ENCODE measurements at regions not wholly inside any gene's neighbourhood (a gene's known extent, or its start where the extent isn't known, plus 50 kb on each side); places are given as distances from the start of the nearest gene placed in this dataset.

DNA sequence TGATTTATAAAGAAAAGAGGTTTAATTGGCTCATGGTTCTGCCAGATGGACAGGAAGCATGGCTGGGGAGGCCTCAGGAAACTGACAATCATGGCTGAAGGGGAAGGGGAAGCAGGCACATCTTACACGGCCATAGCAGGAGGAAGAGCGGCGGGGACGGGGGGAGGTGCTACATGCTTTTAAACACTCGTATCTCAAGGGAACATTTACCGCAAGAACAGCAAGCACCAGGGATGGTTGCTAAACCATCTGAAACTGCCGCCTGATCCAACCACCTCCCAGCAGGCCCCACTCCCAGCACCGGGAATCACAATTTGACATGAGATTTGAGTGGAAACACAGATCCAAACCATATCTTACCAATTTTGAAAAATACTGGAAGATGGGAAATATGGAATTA is 362.8 kb downstream of the FBXO15 start:
- peak; percentile 3 for DNase-seq

DNA sequence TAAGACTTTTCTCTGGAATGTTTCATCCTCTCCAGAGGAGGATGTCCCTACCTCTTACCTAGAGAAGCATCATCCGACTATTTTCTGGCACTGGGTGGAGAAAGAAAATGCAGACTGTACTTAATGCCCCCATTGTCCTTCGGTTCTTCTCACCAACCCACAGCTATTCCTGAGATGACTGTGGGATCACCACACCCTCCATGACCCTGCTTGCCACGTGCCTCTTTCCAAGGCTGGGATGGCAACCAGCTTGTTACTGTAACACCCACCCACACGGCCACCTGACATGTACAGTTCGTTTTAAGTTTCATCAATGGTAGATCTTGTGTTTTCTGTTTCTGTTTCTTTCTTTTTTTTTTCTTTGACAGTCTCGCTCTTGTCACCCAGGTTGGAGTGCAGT is 365.2 kb downstream of the FBXO15 start:
- no peak for DNase-seq

DNA sequence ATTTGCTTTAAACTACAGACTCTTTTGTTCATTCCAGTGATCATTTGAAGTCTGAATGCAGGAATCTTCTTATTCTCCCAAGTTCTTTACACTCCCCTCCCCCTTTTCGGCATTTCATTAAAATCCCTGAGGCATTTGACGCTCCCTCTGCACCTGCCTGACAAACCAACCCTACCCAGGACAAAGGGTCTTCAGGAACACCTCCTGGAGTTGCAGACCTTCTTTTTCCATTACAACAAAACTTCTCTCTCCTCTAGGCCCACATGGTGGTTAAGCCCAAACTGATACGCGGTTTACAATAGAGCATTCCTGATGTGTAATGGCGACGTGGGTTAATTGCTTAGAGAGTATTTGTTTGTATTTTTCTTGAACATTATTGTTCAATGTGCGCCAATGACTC is 367.4 kb downstream of the FBXO15 start:
- DNase-seq, result no peak

DNA sequence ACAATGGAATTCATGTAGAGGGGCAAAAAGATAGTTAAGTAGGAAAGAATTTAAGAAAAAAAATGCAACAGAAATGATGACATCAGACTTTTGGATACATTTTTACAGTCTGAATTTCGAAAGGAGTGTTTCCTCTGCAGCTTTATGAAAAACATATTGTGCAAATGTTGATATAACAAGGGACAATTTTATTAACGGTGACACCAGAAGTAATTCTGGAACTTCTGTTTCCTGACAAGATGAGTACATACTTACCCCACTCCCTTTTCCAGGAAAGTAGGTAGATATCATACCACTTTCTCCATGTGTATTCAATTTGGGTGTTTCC is 369.6 kb downstream of the FBXO15 start:
- DNase-seq, result no peak

DNA sequence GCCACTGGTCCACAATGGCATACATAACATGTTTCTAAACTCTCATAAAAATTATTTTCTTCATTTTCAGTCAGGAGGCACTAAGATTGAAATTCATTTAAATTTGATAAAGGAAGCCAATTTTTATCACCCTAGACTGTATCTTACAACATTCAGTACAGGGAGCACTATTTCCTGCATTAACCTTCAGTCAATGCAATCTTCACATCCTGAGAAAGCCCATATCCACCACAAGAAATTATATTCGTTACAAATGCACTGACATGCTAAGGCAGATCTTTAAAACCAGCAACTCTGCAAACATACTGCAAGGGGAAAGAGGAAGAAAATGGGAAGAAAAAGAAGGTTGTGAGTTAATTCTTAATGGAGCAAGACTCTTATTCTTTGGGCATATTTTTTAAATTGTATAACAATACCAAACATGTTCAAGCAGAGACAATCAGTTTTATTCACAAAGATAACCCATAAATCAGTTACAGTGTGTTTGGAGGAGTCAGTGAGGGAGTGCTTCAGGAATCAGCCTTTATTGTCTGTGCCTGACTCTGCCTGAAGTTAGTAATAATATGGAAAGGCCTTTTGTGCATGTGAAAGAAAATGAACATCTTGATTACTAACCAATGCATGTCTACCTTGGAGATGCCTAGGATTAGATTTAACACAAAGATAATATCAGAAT is 370.1 kb downstream of the FBXO15 start:
- no peak for DNase-seq

DNA sequence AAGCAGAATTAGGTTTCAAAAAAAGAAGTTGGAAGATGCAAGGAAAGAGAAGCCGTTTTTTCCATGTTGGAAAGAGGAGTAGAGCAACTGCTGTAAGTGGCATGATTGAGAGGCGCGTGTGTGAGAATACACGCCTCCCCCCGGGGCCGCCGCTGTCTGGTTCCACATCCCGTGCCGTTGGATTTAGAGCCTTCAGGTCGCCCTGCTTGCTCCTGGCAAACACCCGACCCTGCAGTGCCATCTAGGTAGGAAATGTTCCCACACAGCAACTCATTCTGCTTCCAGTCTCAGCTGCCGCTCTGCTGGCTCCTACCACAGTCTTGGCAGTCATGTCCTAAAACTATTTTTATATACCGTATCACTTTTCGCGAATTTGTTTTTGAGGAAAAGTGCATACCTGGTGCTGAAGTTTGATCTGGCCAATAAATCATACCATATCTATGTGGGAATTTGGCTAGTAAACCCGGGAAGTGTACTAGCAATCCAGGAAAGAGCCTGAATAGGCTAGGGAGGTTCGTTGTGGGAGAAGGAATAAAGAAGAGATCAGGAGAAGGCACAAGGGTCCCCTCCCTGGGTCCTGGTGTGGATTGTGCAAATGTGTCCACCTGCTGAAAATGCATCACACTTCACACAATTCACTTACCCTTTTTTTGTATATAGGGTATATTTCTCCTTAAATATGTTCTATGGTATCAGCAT is 372.7 kb downstream of the FBXO15 start:
- no peak for DNase-seq

DNA sequence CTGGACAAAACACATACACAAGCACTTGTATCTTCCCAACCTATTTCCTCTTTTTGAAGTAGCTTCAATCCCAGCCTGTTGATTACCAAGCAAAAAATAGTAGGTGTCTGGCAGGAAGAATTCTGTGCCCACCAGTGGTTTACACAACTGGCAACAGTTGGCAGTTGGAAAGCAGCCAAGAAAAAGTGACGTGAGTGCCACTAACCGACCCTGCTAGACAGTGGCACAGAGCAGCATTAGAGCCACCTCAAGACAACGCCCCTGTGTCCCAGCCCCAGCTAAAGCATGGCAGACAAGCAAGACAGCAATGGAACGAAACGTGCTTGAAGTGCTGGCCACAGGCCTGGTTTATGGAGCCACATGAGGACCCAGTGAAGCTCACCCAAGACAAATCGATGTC is 379.6 kb downstream of the FBXO15 start:
- no peak for DNase-seq

DNA sequence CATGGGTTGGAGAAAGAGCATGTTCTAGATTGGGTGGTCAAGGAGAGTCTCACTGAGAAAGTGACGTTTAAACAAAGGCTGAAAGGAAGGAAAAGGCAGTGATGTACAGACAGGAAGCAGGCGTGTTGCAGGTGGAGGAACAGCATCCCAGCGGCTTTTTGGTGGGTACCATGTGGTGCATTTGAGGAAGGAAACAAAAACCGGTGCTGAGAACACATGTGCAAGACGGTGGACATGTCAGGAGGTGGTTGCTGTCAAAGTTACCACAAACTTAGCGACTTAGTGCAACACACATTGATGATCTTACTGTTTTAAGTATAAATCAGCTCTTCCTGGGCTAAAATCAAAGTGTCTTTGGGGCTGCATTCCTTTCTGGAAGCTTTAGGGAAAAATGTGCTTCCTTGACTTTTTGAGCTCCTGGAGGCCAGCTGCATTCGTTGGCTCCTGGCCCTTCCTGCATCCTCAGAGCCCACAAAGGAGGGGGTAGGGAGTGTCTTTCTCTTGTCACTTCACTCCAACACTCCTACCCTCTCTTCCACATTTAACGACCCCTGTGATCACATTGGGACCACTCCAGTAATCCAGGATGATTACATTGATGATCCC is 380.6 kb downstream of the FBXO15 start:
- peak; percentile 53 for DNase-seq

DNA sequence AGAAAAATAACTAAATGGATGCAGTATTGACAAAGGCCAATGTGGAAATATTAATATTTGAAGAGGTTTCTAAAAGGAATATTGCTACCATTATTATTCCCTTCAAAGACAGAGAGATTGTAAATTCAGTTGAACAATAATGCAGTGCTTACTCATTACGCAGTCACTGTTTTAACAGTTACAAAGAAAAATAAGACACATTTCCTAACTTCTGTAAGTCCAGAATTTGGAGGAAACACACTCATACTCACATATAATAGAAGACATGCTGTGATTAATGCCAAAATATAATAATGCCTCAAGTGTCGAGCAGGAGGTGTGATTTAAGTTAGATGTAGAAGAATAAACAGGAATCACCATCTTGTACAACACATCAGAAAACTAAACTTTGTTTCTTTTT is 389.2 kb downstream of the FBXO15 start:
- peak; percentile 8 for DNase-seq

DNA sequence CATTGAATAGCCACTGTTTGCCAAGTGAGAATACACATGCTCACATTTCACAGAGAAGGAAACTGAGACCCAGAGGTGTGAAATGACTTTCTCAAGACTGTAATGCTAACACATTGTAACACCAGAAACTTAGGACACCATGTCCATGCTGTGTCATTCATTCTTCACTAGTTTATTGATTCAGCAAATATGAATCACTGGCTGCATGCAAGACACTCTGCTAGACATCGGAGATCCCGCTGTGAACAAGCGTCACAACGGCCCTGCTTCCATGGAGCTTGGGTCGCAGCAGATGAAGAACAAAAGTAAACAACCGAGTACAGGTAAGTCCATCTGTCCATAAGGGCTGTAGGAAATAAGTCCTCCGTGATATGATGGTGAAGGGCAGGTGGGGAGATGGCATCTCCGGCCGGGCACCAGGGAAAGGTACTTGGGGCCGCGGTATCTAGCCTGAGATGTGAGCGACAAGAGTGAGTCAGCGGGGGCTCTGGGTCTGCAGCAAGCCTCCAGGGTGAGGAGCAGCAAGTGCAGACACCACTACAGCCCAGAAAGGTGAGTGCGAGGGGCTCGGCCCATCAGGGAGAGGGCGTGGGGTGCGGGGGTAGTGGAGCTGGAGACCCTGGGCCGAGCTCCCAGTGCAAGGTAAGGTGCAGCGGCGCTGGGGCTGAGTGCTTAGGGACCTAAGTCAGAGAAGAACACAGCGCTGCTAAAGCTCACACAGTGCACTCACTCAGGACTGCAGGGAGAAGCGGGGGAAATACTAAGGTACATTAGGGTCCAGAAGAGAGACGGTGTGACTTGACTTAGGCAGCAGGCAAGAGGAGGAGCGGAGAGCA is 391.2 kb downstream of the FBXO15 start:
- no peak for DNase-seq

DNA sequence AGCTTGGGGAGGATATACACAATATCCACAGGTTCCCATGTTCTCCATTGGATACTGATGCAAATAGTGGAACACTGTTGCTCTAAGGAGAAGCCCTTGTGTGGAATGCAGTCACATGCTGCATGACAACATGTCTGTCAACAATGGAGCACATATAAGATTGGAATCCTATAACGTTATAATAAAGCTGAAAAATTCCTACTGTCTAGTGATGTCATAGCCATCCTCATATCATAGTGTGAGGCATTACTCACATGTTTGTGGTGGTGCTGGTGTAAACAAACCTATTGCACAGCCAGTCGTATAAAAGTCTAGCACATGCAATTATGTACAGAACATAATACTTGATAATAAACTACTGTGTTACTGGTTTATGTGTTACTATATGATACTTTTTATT is 394.7 kb downstream of the FBXO15 start:
- peak; percentile 9 for DNase-seq

DNA sequence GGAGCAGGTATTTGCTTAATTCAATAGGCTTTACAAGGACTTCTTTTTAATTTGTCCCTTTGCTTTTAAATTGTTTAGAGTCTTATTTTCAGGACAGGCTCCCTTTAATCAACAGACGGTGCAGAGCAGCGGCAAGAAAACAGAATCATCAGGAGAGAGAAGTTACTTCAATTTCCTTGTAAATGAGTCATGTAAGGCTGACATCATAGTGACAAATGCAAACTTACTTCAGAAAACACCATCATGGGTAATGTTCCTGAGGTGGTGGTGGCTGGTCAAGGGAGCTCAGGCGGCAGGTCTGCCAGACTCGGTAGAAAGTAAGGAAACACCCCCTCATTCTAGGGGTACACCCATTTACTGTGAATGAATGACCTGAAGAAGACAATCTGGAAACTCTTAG is 395.1 kb downstream of the FBXO15 start:
- DNase-seq, result peak; percentile 37

DNA sequence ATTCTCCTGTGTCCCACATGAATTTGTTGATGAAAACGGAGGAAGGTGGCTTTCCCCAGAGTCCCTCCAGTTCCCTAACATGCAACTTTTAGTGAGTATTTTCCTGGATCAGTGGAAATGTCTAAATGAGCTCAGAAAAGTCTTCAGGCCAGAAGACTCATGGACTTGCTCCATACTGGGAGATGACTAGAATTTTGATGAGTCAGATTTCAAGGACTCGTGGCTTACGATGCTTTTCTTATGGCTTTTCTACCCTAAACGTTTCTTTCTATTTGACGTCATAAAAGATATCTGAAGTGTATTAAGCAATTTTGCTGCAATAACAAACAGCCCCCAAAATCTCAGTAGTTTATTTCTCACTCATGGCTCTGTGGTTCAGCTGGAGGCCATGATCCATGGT is 397.6 kb downstream of the FBXO15 start:
- no peak for DNase-seq

DNA sequence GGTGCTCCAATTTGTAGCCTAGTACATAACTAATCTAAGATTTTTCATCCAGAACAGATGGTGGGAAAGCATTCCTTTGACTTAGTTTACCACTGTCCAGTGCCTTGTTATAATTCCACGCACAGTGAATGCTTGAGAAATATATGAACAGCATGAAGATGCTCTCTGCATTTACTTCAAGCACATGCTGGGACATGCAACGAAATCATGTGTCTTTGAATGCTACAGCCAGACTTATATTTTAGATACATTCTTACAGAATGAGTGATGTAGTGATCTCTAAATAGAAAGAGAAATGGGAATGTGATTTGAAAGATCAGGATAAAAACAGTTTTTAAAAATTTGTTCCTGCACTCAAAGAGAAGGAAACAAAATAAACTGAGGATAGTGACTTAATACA is 398.3 kb downstream of the FBXO15 start:
- no peak for DNase-seq

DNA sequence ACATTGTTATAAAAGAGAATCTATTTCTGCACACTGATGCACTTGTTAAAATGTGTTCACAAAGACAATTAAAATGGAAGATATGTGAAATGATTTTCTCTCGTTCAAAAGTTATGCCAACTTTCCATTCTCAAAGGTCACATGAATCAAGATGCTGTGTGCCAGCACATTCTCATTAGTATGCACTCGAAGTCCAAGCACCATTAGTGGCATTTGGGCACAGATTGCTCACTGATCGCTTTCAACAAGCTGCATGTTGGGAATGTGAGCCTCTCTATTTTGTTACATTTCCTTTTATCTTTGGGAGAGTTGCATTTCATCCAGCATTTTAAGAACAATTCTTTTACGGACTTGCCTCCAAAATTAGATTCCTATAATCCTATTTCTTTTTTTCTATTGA is 398.9 kb downstream of the FBXO15 start:
- DNase-seq, result no peak

DNA sequence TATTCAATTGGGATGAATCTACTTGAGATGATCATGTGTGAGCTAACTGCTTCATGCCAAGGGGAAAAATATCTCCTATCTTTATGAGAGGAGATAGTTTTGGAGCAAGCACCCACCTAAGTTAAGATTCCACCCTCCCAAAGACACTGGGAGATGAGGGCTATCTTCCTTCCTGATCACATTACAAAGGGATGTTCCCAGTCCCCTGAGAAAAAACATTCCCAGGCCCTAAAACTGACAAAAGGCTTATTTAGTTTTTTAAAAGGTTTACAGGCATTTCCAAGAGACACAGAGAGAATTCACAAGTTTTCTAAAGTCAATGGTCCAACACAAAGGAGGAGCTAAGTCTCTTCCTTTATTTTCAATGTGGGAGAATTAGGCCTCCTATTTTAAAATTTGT is 401.5 kb downstream of the FBXO15 start:
- no peak for DNase-seq

DNA sequence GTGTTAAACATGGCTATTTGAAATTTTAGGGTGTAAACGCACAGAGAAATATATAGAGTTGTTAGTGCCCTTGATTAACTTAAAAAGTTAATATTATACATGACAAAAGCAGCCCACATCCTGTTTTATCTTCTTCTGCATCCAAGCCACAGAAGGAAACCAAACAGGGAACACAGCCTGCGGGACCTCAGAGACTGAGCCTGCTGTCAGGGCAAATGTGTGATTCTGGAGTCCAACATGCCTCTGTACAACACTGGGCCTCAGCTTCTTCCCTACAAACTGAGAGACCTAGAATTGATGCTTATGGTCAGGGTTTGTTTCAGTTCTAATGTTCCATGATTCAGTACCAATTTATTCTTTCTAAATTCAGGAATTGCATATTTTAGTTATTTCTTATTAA is 404.7 kb downstream of the FBXO15 start:
- DNase-seq, result no peak

DNA sequence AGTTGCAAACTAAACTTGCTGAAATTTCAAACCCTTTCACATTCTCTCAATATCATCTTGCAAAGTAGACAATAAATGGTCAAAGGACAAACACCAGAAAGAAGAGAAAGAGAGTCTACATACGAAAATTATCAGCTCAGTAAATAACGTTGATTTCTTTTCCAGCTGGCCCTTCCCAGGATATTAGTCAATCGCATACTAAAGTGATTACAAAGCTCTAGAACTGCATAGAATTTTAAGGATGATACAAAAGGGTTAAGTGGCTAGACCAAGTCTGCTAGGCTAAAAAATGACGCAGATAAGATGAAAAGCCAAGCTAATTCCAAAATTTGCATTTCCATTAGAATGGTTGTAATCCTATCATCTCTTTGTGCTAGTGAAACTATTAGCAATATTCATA is 405.7 kb downstream of the FBXO15 start:
- DNase-seq, result peak; percentile 28

DNA sequence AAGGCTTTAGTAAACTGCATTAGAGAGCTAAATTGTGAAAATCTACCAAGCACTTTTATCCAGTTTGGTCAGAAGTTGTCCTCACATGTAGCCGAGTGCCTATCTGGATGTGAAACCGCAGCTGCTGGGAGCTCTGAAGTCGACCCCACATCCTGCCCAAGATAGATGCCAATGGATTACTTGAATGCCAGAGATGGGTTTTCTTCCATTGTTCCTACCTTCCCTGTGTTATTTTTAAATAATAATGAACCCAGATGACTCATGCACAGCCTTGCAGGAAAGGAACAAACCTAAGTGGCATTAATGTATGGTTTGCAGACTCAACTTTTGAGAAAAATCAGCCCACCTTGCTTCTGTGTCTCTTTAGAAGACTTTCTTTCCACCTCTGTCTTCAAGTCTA is 408.5 kb downstream of the FBXO15 start:
- DNase-seq, result no peak

DNA sequence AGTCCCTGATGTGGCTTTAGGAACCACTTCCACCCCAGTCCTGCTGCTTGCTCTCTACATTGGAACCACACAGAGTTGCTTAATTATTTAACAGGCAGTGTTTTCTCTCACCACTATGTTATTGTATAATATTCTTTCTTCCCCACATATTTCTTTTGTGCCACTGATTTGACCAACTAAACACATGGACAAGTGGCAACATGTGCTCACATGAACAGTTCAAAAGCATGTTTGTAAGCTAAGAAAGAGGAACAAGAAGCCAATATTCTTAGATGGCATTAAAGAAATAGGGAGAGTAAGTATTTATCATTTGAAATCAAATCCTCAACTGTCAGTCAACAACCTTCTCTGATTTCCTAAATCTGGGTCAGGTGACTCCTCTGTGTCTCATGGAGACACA is 409.6 kb downstream of the FBXO15 start:
- no peak for DNase-seq

DNA sequence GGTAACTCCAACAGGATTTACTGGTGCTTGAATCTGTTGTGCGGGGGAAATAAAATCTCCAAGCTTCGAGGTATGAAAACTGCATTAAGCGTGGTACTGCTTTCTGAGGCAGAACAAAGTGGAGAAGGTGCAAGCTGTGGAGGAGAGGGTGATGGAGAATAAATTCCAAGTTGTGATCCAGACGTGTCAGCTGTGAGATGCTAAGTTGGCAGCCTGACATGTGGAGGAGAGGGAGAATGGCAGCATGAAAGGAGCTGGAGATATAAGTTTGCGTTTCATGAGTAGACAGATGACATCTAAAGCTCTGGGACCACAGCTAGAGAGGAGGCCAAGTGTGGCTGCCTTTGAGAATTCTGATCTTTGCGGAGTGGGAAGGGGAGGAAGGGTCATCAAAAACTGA is 411.8 kb downstream of the FBXO15 start:
- DNase-seq, result no peak

DNA sequence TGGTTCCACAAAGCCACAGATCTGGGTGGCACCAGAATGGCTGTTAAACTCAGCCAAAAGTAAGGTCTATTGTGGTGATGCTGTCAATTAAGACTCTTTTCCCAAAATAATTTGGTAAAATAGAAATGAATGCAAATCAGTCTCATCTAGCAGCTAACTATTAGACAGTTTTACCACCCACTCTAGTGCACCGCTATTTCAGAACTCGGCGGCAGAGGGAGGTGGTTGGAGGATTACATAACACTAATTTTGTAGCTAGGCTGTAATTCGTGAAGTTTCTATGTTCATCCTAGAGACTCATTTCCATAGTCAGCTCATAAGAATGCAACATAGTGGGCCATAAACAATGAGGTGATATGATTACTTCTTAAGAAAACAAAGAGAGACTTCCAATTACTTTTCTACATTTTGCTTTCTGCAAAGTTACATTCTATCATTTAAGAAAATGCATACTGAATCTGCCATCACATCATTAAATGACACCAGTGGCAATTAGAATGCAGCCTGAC is 413.8 kb downstream of the FBXO15 start:
- no peak for DNase-seq

DNA sequence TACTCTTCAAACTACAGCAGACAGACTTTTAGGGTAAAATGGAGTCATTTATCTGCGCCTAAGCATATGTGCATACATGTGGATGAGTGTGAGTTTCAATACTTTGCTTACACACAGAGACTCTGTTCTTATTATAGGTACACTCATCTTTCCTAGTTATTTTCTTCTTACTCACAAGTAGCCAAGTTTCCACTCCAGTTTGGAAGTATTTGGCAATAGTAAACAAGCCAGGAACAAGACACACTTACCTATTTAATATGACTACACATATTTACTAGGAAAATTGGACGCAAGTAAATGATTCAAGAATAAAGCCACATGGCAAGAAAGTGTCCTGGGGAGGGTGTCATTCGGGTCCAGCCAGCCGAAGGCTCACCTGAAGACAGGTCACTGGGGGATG is 414.3 kb downstream of the FBXO15 start:
- DNase-seq, result no peak
